Mucosa of rectum (tissue), 2 donors: ENCODE measurements at regions not wholly inside any gene's neighbourhood (a gene's known extent, or its start where the extent isn't known, plus 50 kb on each side); places are given as distances from the start of the nearest gene placed in this dataset.

Experiments used
- H3K27ac ChIP-seq, 2 donors: one replicate each; pipeline ENCODE4 v1.7.0; 2013; ENCODE audit warnings: inconsistent platforms in 2 of 2, low read depth in 2 of 2, low read length in 2 of 2
- H3K27me3 ChIP-seq, 2 donors: one replicate each; pipeline ENCODE4 v1.7.0; 2013; ENCODE audit warnings: low read length in 2 of 2; ENCODE audit not compliant: control insufficient read depth in 2 of 2, insufficient read depth in 2 of 2
- H3K36me3 ChIP-seq, 2 donors: one replicate each; pipeline ENCODE4 v1.7.0; 2013; ENCODE audit warnings: low read length in 2 of 2; ENCODE audit not compliant: control insufficient read depth in 2 of 2, insufficient read depth in 2 of 2
- H3K4me1 ChIP-seq, 2 donors: one replicate each; pipeline ENCODE4 v1.7.0; 2013; ENCODE audit warnings: low read length in 2 of 2, mild to moderate bottlenecking in 1 of 2; ENCODE audit not compliant: control insufficient read depth in 2 of 2, insufficient read depth in 2 of 2
- H3K4me3 ChIP-seq, 2 donors: one replicate each; pipeline ENCODE4 v1.7.0; 2013; ENCODE audit warnings: low read length in 2 of 2
- H3K9ac ChIP-seq, 2 donors: one replicate each; pipeline ENCODE4 v1.7.0; 2013; ENCODE audit warnings: low read length in 2 of 2, low read depth in 1 of 2, mild to moderate bottlenecking in 1 of 2
- H3K9me3 ChIP-seq, 2 donors: one replicate each; pipeline ENCODE4 v1.7.0; 2013; ENCODE audit warnings: low read length in 2 of 2; ENCODE audit not compliant: control insufficient read depth in 2 of 2
- donor health status: healthy.
- donor health status: Normal muscosa, but diverticular disease.

DNA sequence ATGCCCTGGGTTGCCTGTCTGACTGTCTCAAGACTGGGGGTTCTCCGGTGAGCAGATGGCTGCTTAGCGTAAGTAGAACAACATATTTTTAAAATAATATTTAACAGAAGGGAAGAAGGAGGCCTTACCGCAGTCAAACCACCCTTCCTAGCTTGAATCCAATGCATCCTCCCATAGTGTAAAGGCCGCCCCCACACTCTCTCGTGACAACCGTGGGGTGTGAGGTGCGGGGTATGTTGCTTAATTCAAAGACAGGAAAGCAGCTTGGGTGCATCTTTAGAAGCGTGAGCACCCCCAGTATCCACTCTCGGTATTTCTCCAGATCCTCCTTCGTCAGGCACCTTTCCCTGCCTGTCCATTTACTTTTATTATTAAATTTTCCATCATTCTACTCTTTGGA lies 501.2 kb upstream of the CDH4 start:
- Histone ChIP-seq H3K9ac (no peak overlapping the region), H3K9me3 (peaks cover 0 to 5% of the 10 kb centered on the region in 2 donors), H3K4me1 (no peaks in the 10 kb centered on the region), H3K27ac (no peak overlapping the region), H3K4me3 (no peak overlapping the region), H3K36me3 (no peaks in the 10 kb centered on the region), H3K27me3 (no peaks in the 10 kb centered on the region)

DNA sequence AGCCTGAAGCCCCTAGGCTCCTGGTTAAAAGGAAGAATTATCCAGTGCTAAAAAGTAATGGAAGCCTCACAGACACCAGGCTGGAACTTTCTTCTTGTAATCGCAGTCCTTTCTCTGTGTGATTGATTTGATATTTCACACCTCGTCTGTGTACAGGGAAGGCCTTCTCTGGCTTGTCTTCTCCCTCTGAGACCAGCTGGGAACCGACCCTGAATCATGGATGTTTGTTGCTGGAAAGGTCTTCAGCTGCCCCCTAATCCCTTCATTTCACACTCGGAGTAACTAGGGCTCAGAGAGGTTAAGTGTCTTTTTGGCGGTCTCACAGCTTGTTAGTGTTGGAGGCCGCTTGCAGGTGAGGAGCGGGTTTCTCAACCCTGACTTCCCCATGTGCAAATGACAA lies 500.2 kb upstream of the CDH4 start:
- no peaks in the 10 kb centered on the region for H3K27me3 ChIP-seq
- no peak overlapping the region for H3K9ac ChIP-seq
- no peak overlapping the region for H3K4me3 ChIP-seq

DNA sequence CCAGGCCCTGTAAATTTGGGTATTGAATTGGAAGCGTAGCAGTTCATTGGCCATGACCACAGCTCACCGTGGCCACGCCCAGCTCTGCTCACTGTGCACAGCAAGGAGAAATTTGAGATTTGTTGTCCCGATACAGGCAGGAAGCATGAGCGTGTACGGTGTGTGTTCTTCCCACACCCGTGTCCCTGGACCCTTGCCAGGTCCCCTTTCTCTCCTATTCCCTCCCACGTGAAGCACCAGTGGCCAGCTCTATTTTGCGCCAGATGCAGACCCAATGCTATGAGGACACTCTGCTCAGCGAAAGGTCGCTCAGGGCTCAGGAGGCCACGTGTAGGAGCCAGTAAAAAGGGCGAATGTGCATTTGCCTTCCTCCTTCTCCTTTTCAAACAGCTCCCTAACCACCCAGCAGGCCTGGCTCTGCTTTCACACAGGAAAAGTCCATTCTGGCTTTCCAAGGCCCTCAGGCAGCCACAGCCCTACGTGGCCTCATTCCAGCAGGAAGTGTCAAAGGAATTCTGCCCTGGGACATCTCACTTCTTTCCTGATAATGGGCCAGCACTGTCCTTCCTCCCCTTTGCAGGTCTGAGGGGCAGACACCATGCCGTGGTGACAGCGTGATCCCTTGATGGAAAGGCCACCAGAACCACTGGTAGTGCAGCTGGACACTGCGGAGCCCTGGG lies 499.2 kb upstream of the CDH4 start:
- Histone ChIP-seq H3K4me3 (no peak overlapping the region), H3K9ac (no peak overlapping the region), H3K36me3 (no peaks in the 10 kb centered on the region), H3K27ac (no peak overlapping the region), H3K27me3 (no peaks in the 10 kb centered on the region), H3K9me3 (peaks cover 0 to 5% of the 10 kb centered on the region in 2 donors), H3K4me1 (no peaks in the 10 kb centered on the region)

More for the DNA sequence above, 500.2 kb upstream of the CDH4 start:
- peaks cover 0 to 5% of the 10 kb centered on the region in 2 donors for H3K9me3 ChIP-seq
- H3K4me1 ChIP-seq, result no peaks in the 10 kb centered on the region
- no peaks in the 10 kb centered on the region for H3K36me3 ChIP-seq
- H3K27ac ChIP-seq, result no peak overlapping the region

DNA sequence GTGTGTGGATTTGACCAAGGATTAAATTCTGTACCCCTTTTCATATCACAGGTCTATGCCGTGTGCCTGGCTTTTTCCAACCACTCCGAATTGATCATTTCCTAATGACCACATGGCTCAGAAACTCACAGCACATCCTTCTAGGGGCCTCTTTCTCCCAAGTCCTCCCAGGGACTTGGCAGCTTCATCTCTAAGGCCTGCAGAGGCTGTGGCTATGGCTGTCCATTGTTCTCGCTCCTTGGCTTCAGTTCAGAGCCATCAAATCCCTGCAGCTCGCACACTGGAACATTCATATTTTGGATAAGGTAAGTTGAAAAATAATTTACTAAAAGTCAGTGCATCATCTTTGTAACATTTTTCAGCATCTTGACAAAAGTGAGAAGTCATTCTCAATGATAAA lies 497.2 kb upstream of the CDH4 start:
- H3K9me3 ChIP-seq, result peaks cover 0 to 5% of the 10 kb centered on the region in 2 donors
- no peaks in the 10 kb centered on the region for H3K36me3 ChIP-seq
- H3K4me3 ChIP-seq, result no peak overlapping the region
- no peak overlapping the region for H3K9ac ChIP-seq
- no peaks in the 10 kb centered on the region for H3K27me3 ChIP-seq
- H3K27ac ChIP-seq, result no peak overlapping the region
- H3K4me1 ChIP-seq, result no peaks in the 10 kb centered on the region

DNA sequence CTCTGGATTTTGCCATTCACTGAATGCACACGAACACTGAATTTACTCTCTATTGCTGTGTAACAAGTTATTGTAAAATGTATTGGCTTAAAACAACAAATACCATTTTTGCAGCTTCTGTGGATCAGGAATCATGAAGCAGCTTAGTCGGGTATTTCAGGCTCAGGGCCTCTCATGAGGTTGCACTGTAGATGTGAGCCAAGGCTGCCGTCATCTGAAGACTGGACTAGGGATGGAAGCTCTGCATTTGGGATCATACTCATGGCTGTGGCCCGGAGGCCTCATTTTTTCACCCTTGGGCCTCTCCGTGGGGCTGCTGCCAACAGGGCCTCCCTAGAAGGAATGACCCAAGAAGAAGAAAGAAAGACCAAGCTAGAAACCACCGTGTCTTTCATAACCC lies 492.4 kb upstream of the CDH4 start:
- H3K9ac ChIP-seq, result no peak overlapping the region
- H3K27me3 ChIP-seq, result peaks cover 0 to 2% of the 10 kb centered on the region in 2 donors
- no peaks in the 10 kb centered on the region for H3K4me1 ChIP-seq
- no peak overlapping the region for H3K27ac ChIP-seq
- H3K9me3 ChIP-seq, result no peaks in the 10 kb centered on the region
- no peaks in the 10 kb centered on the region for H3K36me3 ChIP-seq
- no peak overlapping the region for H3K4me3 ChIP-seq

DNA sequence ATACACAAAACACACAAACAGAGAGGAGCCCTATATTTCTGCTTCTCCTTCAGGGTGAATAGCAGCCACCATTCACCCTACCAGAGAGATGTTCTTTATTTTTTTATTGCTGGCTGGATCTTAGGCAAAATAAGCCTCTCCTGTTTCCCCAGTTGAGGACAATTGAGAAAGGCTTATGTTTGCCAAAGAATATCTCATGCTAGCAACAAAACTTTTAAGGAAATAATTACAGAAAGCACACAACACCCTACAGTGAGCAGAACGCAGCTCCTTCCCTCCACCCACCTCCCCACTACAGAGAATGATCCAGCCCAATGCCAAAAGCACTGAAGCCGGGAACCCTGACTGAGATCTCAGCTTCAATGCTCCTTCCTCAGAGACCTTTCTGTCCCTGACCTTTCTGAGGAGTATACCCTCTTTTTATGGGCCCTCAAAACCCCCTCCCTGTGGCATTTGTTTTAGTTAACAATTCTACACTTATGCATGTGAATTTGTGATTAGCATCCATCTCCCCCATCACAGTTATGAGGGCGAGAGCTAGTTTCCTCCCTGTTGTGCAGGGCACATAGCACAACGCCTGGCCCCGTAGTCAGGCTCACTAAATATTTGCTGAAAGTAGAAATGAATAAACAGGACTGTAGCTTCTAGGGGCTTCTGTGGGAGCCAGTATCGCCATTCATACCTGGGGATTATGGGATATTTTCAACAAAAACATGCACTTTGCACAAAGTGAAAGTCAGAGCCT lies 491.6 kb upstream of the CDH4 start:
- no peak overlapping the region for H3K9ac ChIP-seq
- peaks cover 0 to 2% of the 10 kb centered on the region in 2 donors for H3K27me3 ChIP-seq
- no peak overlapping the region for H3K27ac ChIP-seq
- no peaks in the 10 kb centered on the region for H3K36me3 ChIP-seq
- H3K4me1 ChIP-seq, result no peaks in the 10 kb centered on the region
- H3K4me3 ChIP-seq, result no peak overlapping the region
- H3K9me3 ChIP-seq, result no peaks in the 10 kb centered on the region

DNA sequence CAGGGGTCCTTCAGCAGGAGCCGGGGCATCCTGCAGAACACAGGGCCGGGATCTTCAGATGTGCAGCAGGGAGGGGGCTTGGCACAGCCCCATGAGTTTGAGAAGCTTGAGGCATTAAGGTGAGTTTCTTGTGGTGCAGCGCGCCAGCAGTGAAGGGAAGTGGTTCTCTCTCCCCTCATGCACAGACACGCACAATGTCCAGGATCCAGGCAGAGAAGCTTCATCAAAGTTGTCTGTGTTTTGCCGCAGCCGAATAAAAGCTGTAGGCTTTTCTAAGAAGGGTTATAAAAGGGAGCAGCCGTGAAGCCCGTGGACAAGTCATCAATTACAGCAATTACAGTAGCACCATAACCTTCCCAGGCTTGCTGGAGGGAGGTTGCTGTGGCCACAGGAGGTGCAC lies 491.0 kb upstream of the CDH4 start:
- H3K4me1 ChIP-seq, result no peaks in the 10 kb centered on the region
- H3K9ac ChIP-seq, result no peak overlapping the region
- H3K4me3 ChIP-seq, result no peak overlapping the region
- no peaks in the 10 kb centered on the region for H3K36me3 ChIP-seq
- H3K9me3 ChIP-seq, result no peaks in the 10 kb centered on the region
- no peak overlapping the region for H3K27ac ChIP-seq
- peaks cover 0 to 2% of the 10 kb centered on the region in 2 donors for H3K27me3 ChIP-seq

DNA sequence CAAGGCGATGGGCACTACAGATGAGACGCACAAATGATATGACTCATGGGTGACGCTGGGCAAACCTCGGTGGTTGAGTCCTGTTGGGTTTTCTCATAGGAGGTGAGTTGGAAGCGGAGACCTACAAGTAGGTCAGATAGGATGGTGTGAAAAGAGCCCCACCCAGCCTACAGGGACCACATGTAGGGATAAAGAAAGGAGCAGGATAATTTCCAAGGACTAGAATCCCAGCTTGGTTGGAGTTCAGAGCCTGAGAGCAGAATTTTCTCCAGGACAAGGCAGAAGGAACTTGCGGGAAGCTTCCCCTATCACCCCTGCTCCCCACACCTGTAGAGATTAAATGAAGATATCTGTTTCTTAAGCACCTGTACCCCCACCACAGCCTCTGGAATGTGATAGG lies 489.7 kb upstream of the CDH4 start:
- Histone ChIP-seq H3K4me3 (no peak overlapping the region), H3K36me3 (no peaks in the 10 kb centered on the region), H3K27ac (no peak overlapping the region), H3K9ac (no peak overlapping the region), H3K27me3 (peaks cover 0 to 2% of the 10 kb centered on the region in 2 donors), H3K9me3 (no peaks in the 10 kb centered on the region), H3K4me1 (no peaks in the 10 kb centered on the region)

DNA sequence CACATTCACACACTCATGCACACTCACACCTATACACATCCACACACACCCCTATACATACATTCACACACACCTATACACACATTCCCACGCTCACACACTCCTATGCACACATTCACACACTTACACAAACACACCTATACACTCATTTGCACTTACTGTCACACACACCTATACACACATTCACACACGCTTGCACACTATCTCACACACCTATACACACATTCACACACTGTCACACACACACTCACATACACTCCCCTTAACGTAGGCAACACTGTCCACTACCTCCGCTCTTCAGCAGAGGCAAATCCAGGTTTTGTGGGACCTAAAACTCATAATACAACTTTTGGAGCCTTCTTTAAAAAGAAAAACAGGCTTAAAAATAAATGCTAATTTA lies 487.7 kb upstream of the CDH4 start:
- no peaks in the 10 kb centered on the region for H3K36me3 ChIP-seq
- no peak overlapping the region for H3K27ac ChIP-seq
- H3K4me1 ChIP-seq, result no peaks in the 10 kb centered on the region
- no peak overlapping the region for H3K4me3 ChIP-seq
- peaks cover 0 to 2% of the 10 kb centered on the region in 2 donors for H3K27me3 ChIP-seq
- no peaks in the 10 kb centered on the region for H3K9me3 ChIP-seq
- H3K9ac ChIP-seq, result no peak overlapping the region

DNA sequence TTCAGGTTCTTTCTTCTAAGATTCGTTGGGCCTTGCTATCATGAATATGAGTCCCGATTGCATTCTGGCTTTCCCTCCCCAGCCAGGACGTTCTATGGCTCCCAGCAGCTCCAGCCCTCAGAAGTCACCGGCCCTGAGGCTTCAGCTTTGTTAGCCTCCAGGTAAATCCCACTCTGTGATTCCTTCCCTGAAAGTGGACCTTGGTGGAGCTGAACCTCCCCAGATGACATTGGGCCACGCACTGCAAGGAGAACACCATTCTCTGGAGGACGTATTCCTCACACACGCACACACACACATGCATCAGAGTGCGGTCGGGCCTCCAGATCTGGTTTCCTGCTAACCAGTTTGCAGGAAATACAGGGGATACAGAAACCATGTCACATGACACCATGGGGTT lies 487.3 kb upstream of the CDH4 start:
- Histone ChIP-seq H3K9ac (no peak overlapping the region), H3K27me3 (peaks cover 0 to 2% of the 10 kb centered on the region in 2 donors), H3K36me3 (no peaks in the 10 kb centered on the region), H3K4me1 (no peaks in the 10 kb centered on the region), H3K27ac (no peak overlapping the region), H3K4me3 (no peak overlapping the region), H3K9me3 (no peaks in the 10 kb centered on the region)
